ENCODE measurements at regions not wholly inside any gene's neighbourhood (a gene's known extent, or its start where the extent isn't known, plus 50 kb on each side); places are given as distances from the start of the nearest gene placed in this dataset.

GRCh38 chr4:180769791-180770190 lies 1473.4 kb upstream of the TENM3 start:
- TF ChIP-seq CTCF (IDR thresholded peaks at IDR 0.05; ENCODE audit: borderline replicate concordance, extremely low read depth, low read length, poor library complexity, severe bottlenecking) (no peak), EZH2 (IDR thresholded peaks at IDR 0.05; ENCODE audit: borderline replicate concordance, low read depth, low read length, severe bottlenecking) (no peak)
